H9 (cell line): ENCODE measurements at regions not wholly inside any gene's neighbourhood (a gene's known extent, or its start where the extent isn't known, plus 50 kb on each side); places are given as distances from the start of the nearest gene placed in this dataset.

ENCODE experiments used
- DNase-seq: peaks from one replicate; pipeline ENCODE4 v3.0.0-alpha.2; 2017
- H2AFZ ChIP-seq: one replicate; pipeline ENCODE4 v1.6.1; 2013; ENCODE audit warnings: mild to moderate bottlenecking, low read length, control low read depth, moderate library complexity
- H2AK5ac ChIP-seq: 2 replicates; pipeline ENCODE4 v1.6.1; 2013; ENCODE audit warnings: low read length, control low read depth, mixed read lengths; ENCODE audit not compliant: insufficient read length
- H2BK120ac ChIP-seq: one replicate; pipeline ENCODE4 v1.6.1; 2013; ENCODE audit warnings: low read depth, mild to moderate bottlenecking, low read length, control low read depth, inconsistent platforms; ENCODE audit not compliant: poor library complexity, severe bottlenecking
- H2BK12ac ChIP-seq: 2 replicates; pipeline ENCODE4 v1.6.1; 2013; ENCODE audit warnings: low read length, control low read depth, mixed read lengths, low read depth; ENCODE audit not compliant: insufficient read length
- H2BK15ac ChIP-seq: 2 replicates; pipeline ENCODE4 v1.6.1; 2013; ENCODE audit warnings: low read depth, low read length, control low read depth
- H2BK20ac ChIP-seq: one replicate; pipeline ENCODE4 v1.6.1; 2013; ENCODE audit warnings: low read depth, mild to moderate bottlenecking, low read length, control low read depth, inconsistent platforms; ENCODE audit not compliant: poor library complexity, severe bottlenecking
- H2BK5ac ChIP-seq: 2 replicates; pipeline ENCODE4 v1.6.1; 2013; ENCODE audit warnings: low read length, control low read depth, mixed read lengths; ENCODE audit not compliant: insufficient read length
- H3K14ac ChIP-seq: 2 replicates; pipeline ENCODE4 v1.6.1; 2013; ENCODE audit warnings: low read length, control low read depth; ENCODE audit not compliant: insufficient read depth
- H3K18ac ChIP-seq: 2 replicates; pipeline ENCODE4 v1.6.1; 2013; ENCODE audit warnings: low read depth, mild to moderate bottlenecking, mixed read lengths, low read length, control low read depth; ENCODE audit not compliant: insufficient read length
- H3K23ac ChIP-seq: 2 replicates; pipeline ENCODE4 v1.6.1; 2013; ENCODE audit warnings: low read length, control low read depth, mixed read lengths, low read depth; ENCODE audit not compliant: insufficient read length
- H3K23me2 ChIP-seq: 2 replicates; pipeline ENCODE4 v1.6.1; 2013; ENCODE audit warnings: low read depth, mild to moderate bottlenecking, mixed read lengths, low read length, control low read depth; ENCODE audit not compliant: insufficient read length, poor library complexity, severe bottlenecking
- H3K27ac ChIP-seq: 2 replicates; pipeline ENCODE4 v1.5.1; 2013; ENCODE audit warnings: low read length, control low read depth, mixed read lengths, low read depth; ENCODE audit not compliant: insufficient read length
- H3K27me3 ChIP-seq: 2 replicates; pipeline ENCODE4 v1.6.1; 2013; ENCODE audit warnings: low read length, control low read depth, inconsistent platforms; ENCODE audit not compliant: insufficient read depth
- H3K4ac ChIP-seq: 2 replicates; pipeline ENCODE4 v1.6.1; 2013; ENCODE audit warnings: low read depth, mild to moderate bottlenecking, control low read depth, inconsistent platforms, low read length, moderate library complexity
- H3K4me1 ChIP-seq: 2 replicates; pipeline ENCODE4 v1.6.1; 2013; ENCODE audit warnings: low read length, control low read depth, inconsistent platforms; ENCODE audit not compliant: insufficient read depth
- H3K4me2 ChIP-seq: 2 replicates; pipeline ENCODE4 v1.6.1; 2013; ENCODE audit warnings: low read length, control low read depth, mixed read lengths; ENCODE audit not compliant: insufficient read length, insufficient read depth
- H3K56ac ChIP-seq: 2 replicates; pipeline ENCODE4 v1.6.1; 2013; ENCODE audit warnings: low read depth, mild to moderate bottlenecking, mixed read lengths, low read length, control low read depth; ENCODE audit not compliant: insufficient read length
- H3K79me1 ChIP-seq: 2 replicates; pipeline ENCODE4 v1.6.1; 2013; ENCODE audit warnings: low read depth, mild to moderate bottlenecking, moderate library complexity, low read length, control low read depth, inconsistent platforms; ENCODE audit not compliant: insufficient read depth, poor library complexity, severe bottlenecking
- H3K79me2 ChIP-seq: 2 replicates; pipeline ENCODE4 v1.6.1; 2013; ENCODE audit warnings: low read length, control low read depth, inconsistent platforms; ENCODE audit not compliant: insufficient read depth
- H3K9ac ChIP-seq: 2 replicates; pipeline ENCODE4 v1.6.1; 2013; ENCODE audit warnings: low read length, control low read depth, mixed read lengths; ENCODE audit not compliant: insufficient read length; ENCODE audit errors: extremely low read depth
- H3K9me3 ChIP-seq: one replicate; pipeline ENCODE4 v1.6.1; 2013; ENCODE audit warnings: low read depth, low read length, inconsistent platforms; ENCODE audit not compliant: control insufficient read depth
- H3T11ph ChIP-seq: one replicate; pipeline ENCODE4 v1.6.1; 2013; ENCODE audit warnings: mild to moderate bottlenecking, low read length, control low read depth, inconsistent platforms
- H4K20me1 ChIP-seq: one replicate; pipeline ENCODE4 v1.6.1; 2013; ENCODE audit not compliant: control insufficient read depth, insufficient read length, insufficient read depth
- H4K5ac ChIP-seq: 2 replicates; pipeline ENCODE4 v1.6.1; 2013; ENCODE audit warnings: low read depth, mild to moderate bottlenecking, mixed read lengths, low read length, control low read depth; ENCODE audit not compliant: insufficient read length
- H4K8ac ChIP-seq: replicated peaks from 2 replicates; pipeline ENCODE4 v1.6.1; 2013; ENCODE audit warnings: low read length, control low read depth, mixed read lengths, low read depth; ENCODE audit not compliant: insufficient read length
- H4K91ac ChIP-seq: 2 replicates; pipeline ENCODE4 v1.6.1; 2013; ENCODE audit warnings: low read depth, mild to moderate bottlenecking, moderate library complexity, mixed read lengths, low read length, control low read depth; ENCODE audit not compliant: insufficient read length
- H3K27ac Mint-ChIP-seq, 3 experiments: 2 replicates in 2 of 3; 3 replicates in 1 of 3; pipeline ENCODE4 v1.8.0; 2020 to 2021; ENCODE audit warnings: mixed read lengths in 3 of 3, mild to moderate bottlenecking in 1 of 3, moderate library complexity in 1 of 3
- H3K27me3 Mint-ChIP-seq: 2 replicates; pipeline ENCODE4 v1.8.0; 2021; ENCODE audit warnings: low read depth, mild to moderate bottlenecking, moderate library complexity, mixed read lengths
- H3K36me3 Mint-ChIP-seq, 3 experiments: 2 replicates in 2 of 3; 3 replicates in 1 of 3; pipeline ENCODE4 v1.8.0; 2020 to 2021; ENCODE audit warnings: low read depth in 3 of 3, mixed read lengths in 3 of 3; ENCODE audit not compliant: insufficient read depth in 1 of 3
- H3K4me1 Mint-ChIP-seq, 2 experiments: 2 replicates each; pipeline ENCODE4 v1.8.0; 2020; ENCODE audit warnings: mixed read lengths in 2 of 2
- H3K4me3 Mint-ChIP-seq, 2 experiments: 2 replicates in 1 of 2; 3 replicates in 1 of 2; pipeline ENCODE4 v1.8.0; 2020 to 2021; ENCODE audit warnings: mild to moderate bottlenecking in 2 of 2, mixed read lengths in 2 of 2, moderate library complexity in 1 of 2
- H3K9me3 Mint-ChIP-seq, 2 experiments: 2 replicates in 1 of 2; 3 replicates in 1 of 2; pipeline ENCODE4 v1.8.0; 2020; ENCODE audit warnings: mild to moderate bottlenecking in 2 of 2, mixed read lengths in 2 of 2, moderate library complexity in 1 of 2
- WGBS: extraction: QIAGEN DNeasy Blood & Tissue Kit; methylation state at CpG from one replicate; pipeline ENCODE4 v1.1.7; 2013; ENCODE audit warnings: missing lambda C conversion rate, low lambda C conversion rate, mixed read lengths; ENCODE audit not compliant: insufficient read length; ENCODE audit errors: extremely low coverage; 5-methylcytosine and 5-hydroxymethylcytosine counted together
- TF ChIP-seq, protein P1 (sequence below): fragments of 200-600 bp; sonication (generic); conservative IDR thresholded peaks from 3 replicates; pipeline ENCODE4 v1.8.0; 2021; ENCODE audit warnings: antibody characterized with exemption, mild to moderate bottlenecking

DNA sequence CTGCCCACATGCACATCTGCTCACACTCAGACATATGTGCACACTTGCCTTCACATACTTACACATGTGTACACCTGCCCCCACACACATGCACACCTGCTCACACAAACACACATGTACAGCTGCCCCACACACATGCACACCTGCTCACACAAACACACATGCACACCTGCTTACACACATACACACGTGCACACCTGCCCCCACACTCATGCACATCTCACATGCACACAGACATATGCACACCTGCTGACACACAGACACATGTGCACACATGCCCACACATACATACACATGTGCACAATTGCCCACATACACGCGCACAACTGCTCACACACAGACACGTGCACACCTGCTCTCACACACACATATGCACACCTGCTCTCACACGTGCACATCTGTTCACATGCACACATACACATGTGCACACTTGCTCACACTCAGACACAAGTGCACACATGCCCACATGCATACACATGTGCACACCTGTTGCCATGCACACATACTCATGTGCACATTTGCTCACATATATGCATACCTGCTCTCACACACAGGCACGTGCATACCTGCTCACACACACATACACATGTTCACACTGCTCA is 147.8 kb upstream of the FOXD4L5 start:
- WGBS = no CpG with 5 or more reads among the region's 6 CpGs
- DNase-seq = no peak
- H2BK15ac ChIP-seq = no peak overlapping the region
- H3K4ac ChIP-seq = no peak overlapping the region
- H3K23me2 ChIP-seq = no peaks in the 10 kb centered on the region
- TF ChIP-seq, protein P1, sequence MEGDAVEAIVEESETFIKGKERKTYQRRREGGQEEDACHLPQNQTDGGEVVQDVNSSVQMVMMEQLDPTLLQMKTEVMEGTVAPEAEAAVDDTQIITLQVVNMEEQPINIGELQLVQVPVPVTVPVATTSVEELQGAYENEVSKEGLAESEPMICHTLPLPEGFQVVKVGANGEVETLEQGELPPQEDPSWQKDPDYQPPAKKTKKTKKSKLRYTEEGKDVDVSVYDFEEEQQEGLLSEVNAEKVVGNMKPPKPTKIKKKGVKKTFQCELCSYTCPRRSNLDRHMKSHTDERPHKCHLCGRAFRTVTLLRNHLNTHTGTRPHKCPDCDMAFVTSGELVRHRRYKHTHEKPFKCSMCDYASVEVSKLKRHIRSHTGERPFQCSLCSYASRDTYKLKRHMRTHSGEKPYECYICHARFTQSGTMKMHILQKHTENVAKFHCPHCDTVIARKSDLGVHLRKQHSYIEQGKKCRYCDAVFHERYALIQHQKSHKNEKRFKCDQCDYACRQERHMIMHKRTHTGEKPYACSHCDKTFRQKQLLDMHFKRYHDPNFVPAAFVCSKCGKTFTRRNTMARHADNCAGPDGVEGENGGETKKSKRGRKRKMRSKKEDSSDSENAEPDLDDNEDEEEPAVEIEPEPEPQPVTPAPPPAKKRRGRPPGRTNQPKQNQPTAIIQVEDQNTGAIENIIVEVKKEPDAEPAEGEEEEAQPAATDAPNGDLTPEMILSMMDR = no peak
- no peak overlapping the region for H3T11ph ChIP-seq
- no peak overlapping the region for H2BK5ac ChIP-seq
- H2BK120ac ChIP-seq = no peak overlapping the region
- no peak overlapping the region for H3K9ac ChIP-seq
- Mint-ChIP-seq H3K4me1 (no peaks in the 10 kb centered on the region), H3K4me3 (peak overlapping the region in 1 of 2 experiments; percentile 41; a peak in 1 of 5 replicates), H3K27me3 (peaks cover 3% of the 10 kb centered on the region), H3K27ac (no peak overlapping the region), H3K36me3 (peaks cover 22 to 37% (median 27%) of the 10 kb centered on the region in 3 experiments), H3K9me3 (peaks cover 88 to 94% of the 10 kb centered on the region in 2 experiments)
- no peak overlapping the region for H3K14ac ChIP-seq
- H4K8ac ChIP-seq = no peak overlapping the region
- no peak overlapping the region for H3K18ac ChIP-seq
- no peak overlapping the region for H2AK5ac ChIP-seq
- no peak overlapping the region for H2AFZ ChIP-seq
- no peaks in the 10 kb centered on the region for H3K4me1 ChIP-seq
- H3K27me3 ChIP-seq = no peaks in the 10 kb centered on the region
- H4K20me1 ChIP-seq = no peaks in the 10 kb centered on the region
- H2BK20ac ChIP-seq = no peak overlapping the region
- no peaks in the 10 kb centered on the region for H3K79me2 ChIP-seq
- H4K5ac ChIP-seq = no peak overlapping the region
- H2BK12ac ChIP-seq = no peak overlapping the region
- no peak overlapping the region for H3K27ac ChIP-seq
- peaks cover 62% of the 10 kb centered on the region for H3K9me3 ChIP-seq
- no peak overlapping the region for H4K91ac ChIP-seq
- no peaks in the 10 kb centered on the region for H3K79me1 ChIP-seq
- no peak overlapping the region for H3K4me2 ChIP-seq
- no peak overlapping the region for H3K56ac ChIP-seq
- no peak overlapping the region for H3K23ac ChIP-seq
